GM18868 (cell line): ENCODE measurements at regions not wholly inside any gene's neighbourhood (a gene's known extent, or its start where the extent isn't known, plus 50 kb on each side); places are given as distances from the start of the nearest gene placed in this dataset.
"Not testable (repeated sequence)": the region's sequence is repeated elsewhere in the genome, so short reads cannot be mapped to it uniquely, and the experiment has no call there.

Experiments
- ATAC-seq: cut with Tn5 transposase; IDR thresholded peaks from one replicate; pipeline ENCODE4 v1.9.1; 2021; ENCODE audit warnings: mild to moderate bottlenecking, moderate library complexity; ENCODE audit not compliant: unreplicated experiment

GRCh38 chr14:82029038-82029437, 495.4 kb upstream of the SEL1L start:
- peak; percentile 77 for ATAC-seq

- ATAC-seq: no peak
Observed at GRCh38 chr14:82035397-82035796, 501.7 kb upstream of the SEL1L start.

GRCh38 chr14:82038066-82038465, 504.4 kb upstream of the SEL1L start:
- ATAC-seq: not testable (repeated sequence)

- ATAC-seq: no peak
Observed at GRCh38 chr14:82045339-82045738, 511.7 kb upstream of the SEL1L start.

- ATAC-seq: peak; percentile 80
Observed at GRCh38 chr14:82046512-82047226, 513.0 kb upstream of the SEL1L start.

GRCh38 chr14:82047777-82048470, 514.3 kb upstream of the SEL1L start:
- ATAC-seq: no peak

GRCh38 chr14:82052778-82053177, 519.1 kb upstream of the SEL1L start:
- no peak for ATAC-seq

GRCh38 chr14:82055515-82056115, 522.0 kb upstream of the SEL1L start:
- ATAC-seq: no peak

GRCh38 chr14:82060219-82060618, 526.6 kb upstream of the SEL1L start:
- ATAC-seq: no peak

GRCh38 chr14:82067221-82067875, 533.7 kb upstream of the SEL1L start:
- ATAC-seq: no peak

GRCh38 chr14:82070040-82070439, 536.4 kb upstream of the SEL1L start:
- no peak for ATAC-seq

GRCh38 chr14:82070753-82071152, 537.1 kb upstream of the SEL1L start:
- ATAC-seq: no peak

GRCh38 chr14:82073547-82073946, 539.9 kb upstream of the SEL1L start:
- no peak for ATAC-seq

GRCh38 chr14:82075566-82075965, 541.9 kb upstream of the SEL1L start:
- ATAC-seq: peak; percentile 48

GRCh38 chr14:82079553-82079952, 545.9 kb upstream of the SEL1L start:
- no peak for ATAC-seq

GRCh38 chr14:82080370-82080769, 546.7 kb upstream of the SEL1L start:
- ATAC-seq: no peak

- no peak for ATAC-seq
Observed at GRCh38 chr14:82084813-82085212, 551.2 kb upstream of the SEL1L start.

GRCh38 chr14:82091097-82091496, 557.4 kb upstream of the SEL1L start:
- ATAC-seq: no peak

GRCh38 chr14:82094829-82095345, 561.2 kb upstream of the SEL1L start:
- no peak for ATAC-seq

- no peak for ATAC-seq
Observed at GRCh38 chr14:82104013-82104412, 570.4 kb upstream of the SEL1L start.

- no peak for ATAC-seq
Observed at GRCh38 chr14:82112210-82112839, 578.7 kb upstream of the SEL1L start.
